Stimulated activated CD8-positive, alpha-beta memory T cell treated with anti-CD3 and anti-CD28 coated beads, Interleukin-15, amount 100 ng/mL, for 48 hours (primary cell): ENCODE measurements at regions not wholly inside any gene's neighbourhood (a gene's known extent, or its start where the extent isn't known, plus 50 kb on each side); places are given as distances from the start of the nearest gene placed in this dataset.

ENCODE experiments used
- DNase-seq, 2 donors: peaks; one replicate each; pipeline ENCODE4 v3.0.0-alpha.2; 2020; ENCODE audit warnings: low read depth in 2 of 2

GRCh38 chr6:118761645-118762044 is 110.3 kb upstream of the CEP85L start:
- no peak for DNase-seq

DNA sequence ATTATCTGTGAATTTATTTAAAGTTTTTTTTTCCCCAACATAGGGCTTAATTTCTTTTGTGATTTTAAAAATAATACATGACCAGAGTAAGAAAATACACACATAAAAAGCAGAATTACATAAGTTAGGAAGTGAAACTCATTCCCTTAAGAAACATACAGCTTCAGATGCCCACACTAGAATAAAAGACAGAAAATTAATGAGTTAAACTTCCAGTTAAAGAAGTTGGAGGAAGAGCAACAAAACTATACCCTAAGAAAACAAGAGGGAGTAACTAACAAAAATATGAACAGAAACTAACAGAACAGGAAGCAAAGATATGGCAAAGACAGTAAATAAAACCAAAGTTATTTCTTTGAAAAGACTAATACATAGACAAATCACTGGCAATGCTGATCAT is 107.6 kb upstream of the CEP85L start:
- DNase-seq = no peak

DNA sequence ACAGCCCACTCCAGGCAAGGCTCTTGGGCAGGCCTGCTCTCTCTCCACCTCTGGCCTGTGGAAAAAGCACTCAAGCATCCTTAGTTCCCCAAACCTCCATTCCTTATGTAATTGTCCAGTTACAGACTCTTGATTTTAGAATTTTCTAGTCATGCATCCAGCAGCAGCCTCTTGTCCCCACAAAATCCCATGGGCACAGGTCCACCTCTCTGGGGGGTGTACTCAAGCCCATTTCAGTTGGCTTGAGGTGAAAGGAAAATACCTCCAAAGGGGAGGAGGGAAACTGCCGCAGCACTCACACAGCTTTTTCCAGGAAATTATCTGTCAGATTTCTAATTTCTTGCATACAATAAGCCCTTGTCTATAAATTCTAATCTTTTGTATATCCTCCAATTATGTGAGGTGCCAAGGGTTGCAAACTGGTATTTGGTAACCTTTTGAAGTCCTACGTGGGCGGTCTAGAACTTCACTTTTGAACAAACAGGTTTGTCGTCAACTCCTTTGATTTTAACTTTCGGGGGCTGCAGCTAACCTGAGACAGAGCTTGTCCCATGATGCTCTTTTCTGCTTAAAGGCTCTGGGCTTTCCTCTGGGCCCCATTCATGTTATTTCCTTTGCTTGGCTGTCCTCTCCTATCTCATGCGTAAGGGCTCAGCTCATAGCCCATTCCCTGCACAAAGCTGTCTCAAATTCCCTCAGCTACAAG is 104.7 kb upstream of the CEP85L start:
- DNase-seq = peak in 1 of 2 donors; percentile 9

GRCh38 chr6:118752803-118753202 is 101.4 kb upstream of the CEP85L start:
- no peak for DNase-seq

DNA sequence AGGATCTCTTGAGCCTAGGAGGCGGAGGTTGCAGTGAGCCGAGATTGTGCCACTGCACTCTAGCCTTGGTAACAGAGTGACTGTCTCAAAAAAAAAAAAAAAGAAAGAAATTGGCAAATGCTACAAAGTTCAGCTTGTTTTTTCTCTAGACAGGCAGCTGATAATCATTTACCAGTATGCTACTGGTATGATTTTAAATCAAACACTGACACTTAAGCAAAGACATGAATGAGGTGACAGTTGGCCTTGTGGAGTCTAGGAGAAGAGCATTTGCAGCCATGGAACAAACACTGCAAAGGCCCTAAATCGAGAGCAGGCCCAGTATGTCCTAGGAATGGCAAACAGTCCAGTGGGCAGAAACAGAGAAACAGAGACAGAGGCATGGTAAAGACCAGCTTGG is 99.7 kb upstream of the CEP85L start:
- DNase-seq = no peak

GRCh38 chr6:118750143-118750542 is 98.8 kb upstream of the CEP85L start:
- DNase-seq = no peak

DNA sequence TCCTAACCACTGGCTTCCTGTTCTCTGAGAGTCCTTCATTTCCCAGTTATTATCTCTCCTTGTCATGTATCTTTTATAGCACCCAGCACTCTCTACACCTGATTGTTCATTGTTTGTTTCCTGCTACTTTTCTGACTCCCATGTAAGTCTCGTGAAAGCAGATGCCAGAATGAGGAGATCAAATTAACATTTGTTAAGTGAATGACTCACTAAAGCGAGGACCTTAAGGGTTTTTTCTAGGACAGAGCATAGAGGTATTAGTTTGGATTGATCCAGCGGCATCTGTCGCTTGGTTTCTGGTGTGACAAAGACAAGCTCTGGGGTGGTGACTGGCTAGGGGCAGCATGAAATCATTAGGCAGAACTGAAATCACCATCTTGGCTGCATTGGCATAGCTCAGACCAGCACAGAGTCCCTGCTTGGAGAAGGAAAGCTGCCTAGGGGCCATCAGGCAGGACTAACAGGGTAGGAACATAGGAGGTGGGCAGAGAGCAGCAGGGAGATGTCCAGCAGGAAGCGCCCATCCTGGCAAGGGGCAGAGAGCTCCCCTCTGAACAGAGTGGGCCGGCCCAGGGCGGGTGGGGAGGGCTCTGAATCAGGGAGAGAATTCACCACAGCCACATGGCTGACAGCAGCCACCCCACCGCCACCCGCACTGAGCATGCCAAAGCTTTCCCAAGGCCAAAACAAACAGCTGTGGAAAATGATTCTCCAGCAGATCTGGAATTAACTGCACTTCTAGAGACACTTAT is 97.1 kb upstream of the CEP85L start:
- DNase-seq = no peak

DNA sequence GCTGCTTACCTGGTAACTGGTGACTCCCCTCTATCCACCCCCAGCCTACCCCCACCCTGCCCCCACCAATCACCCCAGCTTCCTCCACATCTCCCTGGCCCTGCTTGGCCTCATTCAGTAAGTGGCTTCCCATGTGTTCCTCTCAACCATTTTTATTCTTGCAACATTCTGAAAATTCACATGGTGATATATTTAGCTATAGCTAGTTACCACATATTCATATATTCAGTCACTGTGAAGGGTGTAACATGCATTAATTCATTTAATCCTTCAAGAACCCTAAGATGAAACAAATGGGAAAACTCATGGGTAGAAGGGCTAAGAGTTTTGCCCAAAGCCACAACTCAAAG is 95.4 kb upstream of the CEP85L start:
- DNase-seq = no peak

GRCh38 chr6:118746145-118746824 is 94.9 kb upstream of the CEP85L start:
- no peak for DNase-seq

DNA sequence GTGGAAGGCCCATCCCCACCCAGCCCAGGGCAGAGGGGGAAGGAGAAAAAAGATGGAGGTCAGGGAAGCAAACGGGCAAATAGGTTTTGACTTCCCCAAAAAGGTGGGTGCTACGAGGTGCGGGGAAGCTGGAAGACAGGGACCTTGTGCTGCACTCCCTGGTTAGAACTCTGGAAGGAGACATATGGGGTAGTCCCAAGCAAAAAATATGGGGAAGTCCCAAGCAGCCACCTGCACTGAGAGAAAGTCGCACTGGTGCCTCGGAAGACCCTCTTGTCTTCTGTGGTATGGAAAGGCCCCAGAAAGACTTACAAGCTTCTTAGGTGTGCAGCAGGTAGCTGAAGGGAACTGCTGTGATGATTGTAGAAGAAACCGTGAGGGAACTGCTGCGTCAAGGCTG is 93.8 kb upstream of the CEP85L start:
- DNase-seq = no peak

GRCh38 chr6:118744261-118744941 is 93.0 kb upstream of the CEP85L start:
- DNase-seq = no peak

DNA sequence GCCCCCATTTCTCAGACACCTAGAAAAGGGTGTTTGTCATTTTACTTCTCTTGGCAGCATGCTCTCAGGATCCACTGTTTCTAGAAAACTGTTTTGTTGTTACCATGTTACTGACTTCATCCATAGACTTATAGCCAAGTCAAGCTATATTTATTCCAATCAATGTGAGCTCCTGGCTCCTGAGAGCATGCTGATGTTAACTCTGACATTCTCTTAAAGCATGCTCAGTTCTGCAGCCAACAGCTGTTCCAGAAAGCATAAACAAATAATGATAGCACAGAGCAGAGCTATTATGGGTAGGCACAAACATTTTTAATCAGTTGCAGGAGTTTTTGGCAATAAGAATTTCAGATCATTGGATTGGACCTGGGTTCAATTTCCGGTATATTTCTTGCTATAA is 92.4 kb upstream of the CEP85L start:
- no peak for DNase-seq

- no peak for DNase-seq
These were observed 89.0 kb upstream of the CEP85L start for GRCh38 chr6:118740372-118740771.

DNA sequence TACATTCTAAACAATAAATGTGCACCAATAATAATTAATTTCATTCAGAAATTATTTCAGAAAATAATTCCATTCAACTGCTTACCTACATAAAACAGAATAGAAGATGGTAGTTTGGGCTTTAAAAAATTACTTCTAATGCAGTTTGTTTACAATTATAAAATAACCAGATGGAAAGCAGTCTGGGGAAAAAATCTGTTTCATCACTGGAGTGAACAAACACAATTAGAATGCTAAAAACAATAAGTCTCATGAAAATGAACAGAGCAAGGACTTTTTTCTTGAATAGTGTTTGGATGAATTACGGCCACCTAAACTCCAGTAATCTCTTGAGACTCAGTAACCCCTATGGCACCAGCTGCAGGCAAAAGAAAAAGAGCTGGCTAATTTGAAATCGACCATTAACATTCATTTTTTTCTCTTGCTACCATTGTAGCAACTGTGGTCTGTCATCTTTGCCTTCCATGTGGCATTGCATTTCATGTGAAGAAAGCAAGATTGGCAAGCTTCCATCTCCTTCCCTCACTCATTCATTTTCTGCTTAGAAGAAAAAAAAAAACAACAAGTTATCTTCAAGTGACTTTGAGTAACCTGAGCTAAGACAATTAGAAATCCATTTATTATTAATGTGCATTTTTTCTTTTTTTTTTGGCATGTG is 88.4 kb upstream of the CEP85L start:
- DNase-seq = no peak

- DNase-seq = no peak
These were observed 85.0 kb upstream of the CEP85L start for GRCh38 chr6:118736440-118736839.

GRCh38 chr6:118735320-118735719 is 83.9 kb upstream of the CEP85L start:
- DNase-seq = no peak

DNA sequence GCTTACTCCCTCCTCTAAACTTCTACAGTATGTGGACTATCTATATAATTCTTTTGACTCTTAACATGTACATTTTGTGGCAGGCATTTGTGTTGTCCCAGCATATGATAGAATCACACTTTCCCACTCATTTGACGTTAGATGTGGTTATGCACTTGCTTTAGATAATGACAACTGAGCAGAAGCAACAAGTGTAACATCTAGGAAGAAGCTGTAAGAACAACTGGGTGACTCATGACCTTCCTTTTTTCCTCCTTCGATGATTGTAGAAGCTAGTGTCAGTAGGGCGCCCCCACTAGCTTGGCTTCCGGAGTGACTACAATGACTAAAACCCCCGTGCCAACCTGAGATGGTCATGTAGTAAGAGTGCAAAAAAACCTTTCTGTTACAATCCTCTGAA is 74.6 kb upstream of the CEP85L start:
- peak; percentile 67 to 71 for DNase-seq

DNA sequence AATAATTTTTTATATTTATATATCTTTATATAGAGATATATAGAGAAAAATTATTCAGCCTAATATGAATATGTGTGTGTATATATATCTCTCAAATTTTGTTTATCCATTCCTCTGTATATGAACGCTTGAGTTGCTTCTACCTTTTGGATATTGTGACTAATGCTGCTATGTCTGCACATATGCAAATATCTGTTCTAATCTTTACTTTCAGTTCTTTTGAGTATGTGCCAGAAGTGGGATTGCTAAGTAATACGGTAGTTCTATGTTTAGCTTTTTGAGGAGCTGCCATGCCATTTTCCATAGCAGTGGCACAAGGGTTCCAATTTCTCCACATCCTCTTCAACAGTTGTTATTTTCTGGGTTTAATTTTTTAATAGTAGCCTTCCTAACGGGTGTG is 72.8 kb upstream of the CEP85L start:
- DNase-seq = no peak

- no peak for DNase-seq
These were observed 71.7 kb upstream of the CEP85L start for GRCh38 chr6:118722829-118723813.

- DNase-seq = no peak
These were observed 68.7 kb upstream of the CEP85L start for GRCh38 chr6:118720125-118720473.
